ENCODE measurements at regions not wholly inside any gene's neighbourhood (a gene's known extent, or its start where the extent isn't known, plus 50 kb on each side); places are given as distances from the start of the nearest gene placed in this dataset.

DNA sequence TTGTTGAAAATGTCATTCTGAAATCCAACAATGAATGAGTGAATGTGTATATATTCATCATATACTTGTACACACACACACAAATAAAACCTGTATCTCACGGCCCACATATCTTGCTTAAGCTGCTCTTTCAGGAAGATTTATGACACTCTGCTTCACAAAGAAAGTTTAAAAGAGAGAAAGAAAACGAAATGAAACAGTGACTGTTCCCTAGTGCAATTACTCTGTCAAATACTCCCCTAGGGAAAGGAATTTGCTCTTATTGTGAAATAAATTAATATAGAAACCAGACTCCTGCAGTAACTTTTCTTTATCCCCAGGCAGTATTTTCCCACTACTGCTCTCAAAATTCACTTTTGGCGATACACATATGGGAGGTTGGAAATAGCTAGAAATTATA lies 329.1 kb downstream of the VPS13C start:
- intact Hi-C loops (cut with micrococcal nuclease; ENCODE audit: unreplicated experiment), result no loop called here
- no TSS peak for BruUV-seq (replicated peaks)
- TF ChIP-seq, protein P1, sequence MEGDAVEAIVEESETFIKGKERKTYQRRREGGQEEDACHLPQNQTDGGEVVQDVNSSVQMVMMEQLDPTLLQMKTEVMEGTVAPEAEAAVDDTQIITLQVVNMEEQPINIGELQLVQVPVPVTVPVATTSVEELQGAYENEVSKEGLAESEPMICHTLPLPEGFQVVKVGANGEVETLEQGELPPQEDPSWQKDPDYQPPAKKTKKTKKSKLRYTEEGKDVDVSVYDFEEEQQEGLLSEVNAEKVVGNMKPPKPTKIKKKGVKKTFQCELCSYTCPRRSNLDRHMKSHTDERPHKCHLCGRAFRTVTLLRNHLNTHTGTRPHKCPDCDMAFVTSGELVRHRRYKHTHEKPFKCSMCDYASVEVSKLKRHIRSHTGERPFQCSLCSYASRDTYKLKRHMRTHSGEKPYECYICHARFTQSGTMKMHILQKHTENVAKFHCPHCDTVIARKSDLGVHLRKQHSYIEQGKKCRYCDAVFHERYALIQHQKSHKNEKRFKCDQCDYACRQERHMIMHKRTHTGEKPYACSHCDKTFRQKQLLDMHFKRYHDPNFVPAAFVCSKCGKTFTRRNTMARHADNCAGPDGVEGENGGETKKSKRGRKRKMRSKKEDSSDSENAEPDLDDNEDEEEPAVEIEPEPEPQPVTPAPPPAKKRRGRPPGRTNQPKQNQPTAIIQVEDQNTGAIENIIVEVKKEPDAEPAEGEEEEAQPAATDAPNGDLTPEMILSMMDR (IDR thresholded peaks at IDR 0.05; ENCODE audit: unreplicated experiment), result no peak
- H3K36me3 Mint-ChIP-seq (ENCODE audit: insufficient read depth, unreplicated experiment), result no peaks in the 10 kb centered on the region
- no peak overlapping the region for H3K27ac Mint-ChIP-seq (ENCODE audit: unreplicated experiment)
- CTCF ChIA-PET, result no interaction called here
- no peak overlapping the region for H3K4me3 Mint-ChIP-seq (ENCODE audit: low read depth, unreplicated experiment)
- no peak for DNase-seq
- no peaks in the 10 kb centered on the region for H3K4me1 Mint-ChIP-seq (ENCODE audit: low read depth, unreplicated experiment)
- H3K9me3 Mint-ChIP-seq (ENCODE audit: low read depth, unreplicated experiment), result no peaks in the 10 kb centered on the region
- peaks cover 87% of the 10 kb centered on the region for H3K27me3 Mint-ChIP-seq (ENCODE audit: unreplicated experiment)

DNA sequence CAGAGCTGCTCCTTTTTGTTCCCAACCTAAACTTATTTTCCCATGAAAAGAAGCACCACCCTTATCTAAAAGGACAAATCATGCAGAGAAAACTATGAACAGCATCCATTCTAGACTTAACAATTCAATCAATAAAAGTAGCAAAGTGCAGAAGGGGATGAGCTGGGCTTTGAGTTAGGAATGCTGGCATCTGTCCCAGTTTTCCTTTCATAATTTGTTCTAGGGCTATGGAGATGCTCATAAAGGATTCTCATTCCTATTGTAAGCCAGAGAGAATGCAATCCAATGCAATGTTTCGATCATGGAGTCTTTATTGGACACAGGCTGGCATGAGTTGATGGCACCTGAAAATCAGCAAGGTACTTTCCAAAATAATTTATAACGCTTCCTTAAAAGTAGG lies 330.6 kb downstream of the VPS13C start:
- H3K36me3 Mint-ChIP-seq (ENCODE audit: insufficient read depth, unreplicated experiment), result no peaks in the 10 kb centered on the region
- H3K27ac Mint-ChIP-seq (ENCODE audit: unreplicated experiment), result no peak overlapping the region
- no peak for DNase-seq
- intact Hi-C loops (cut with micrococcal nuclease; ENCODE audit: unreplicated experiment), result no loop called here
- CTCF ChIA-PET, result no interaction called here
- BruUV-seq (replicated peaks), result no TSS peak
- H3K4me1 Mint-ChIP-seq (ENCODE audit: low read depth, unreplicated experiment), result no peaks in the 10 kb centered on the region
- TF ChIP-seq, protein P1 (IDR thresholded peaks at IDR 0.05; ENCODE audit: unreplicated experiment), result no peak
- H3K4me3 Mint-ChIP-seq (ENCODE audit: low read depth, unreplicated experiment), result no peak overlapping the region
- peaks cover 87% of the 10 kb centered on the region for H3K27me3 Mint-ChIP-seq (ENCODE audit: unreplicated experiment)
- H3K9me3 Mint-ChIP-seq (ENCODE audit: low read depth, unreplicated experiment), result no peaks in the 10 kb centered on the region

DNA sequence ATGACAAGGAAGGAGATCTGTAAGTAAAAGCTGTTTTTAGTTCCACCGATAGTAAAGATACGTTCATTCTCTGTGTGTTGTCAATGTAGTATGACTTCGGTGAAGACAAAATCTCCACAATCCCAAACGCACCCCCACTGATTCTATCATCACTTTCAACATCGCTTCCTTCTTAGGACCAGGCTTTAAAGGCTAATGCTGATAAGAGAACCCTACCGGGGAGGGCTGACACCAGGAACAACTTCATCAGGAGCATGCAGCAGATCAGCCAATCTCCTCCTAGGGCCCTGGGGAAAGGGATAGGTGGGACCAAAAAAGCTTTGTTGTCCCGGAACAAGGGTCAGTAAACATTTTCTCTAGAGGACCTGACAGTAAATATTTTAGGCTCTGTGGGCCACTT lies 334.1 kb downstream of the VPS13C start:
- Mint-ChIP-seq H3K9me3 (ENCODE audit: low read depth, unreplicated experiment) (no peaks in the 10 kb centered on the region), H3K27ac (ENCODE audit: unreplicated experiment) (no peak overlapping the region), H3K4me1 (ENCODE audit: low read depth, unreplicated experiment) (no peaks in the 10 kb centered on the region), H3K27me3 (ENCODE audit: unreplicated experiment) (peaks cover 100% of the 10 kb centered on the region), H3K36me3 (ENCODE audit: insufficient read depth, unreplicated experiment) (no peaks in the 10 kb centered on the region), H3K4me3 (ENCODE audit: low read depth, unreplicated experiment) (no peak overlapping the region)
- TF ChIP-seq, protein P1 (IDR thresholded peaks at IDR 0.05; ENCODE audit: unreplicated experiment), result no peak
- no TSS peak for BruUV-seq (replicated peaks)
- CTCF ChIA-PET, result no interaction called here
- intact Hi-C loops (cut with micrococcal nuclease; ENCODE audit: unreplicated experiment), result no loop called here
- DNase-seq, result no peak

DNA sequence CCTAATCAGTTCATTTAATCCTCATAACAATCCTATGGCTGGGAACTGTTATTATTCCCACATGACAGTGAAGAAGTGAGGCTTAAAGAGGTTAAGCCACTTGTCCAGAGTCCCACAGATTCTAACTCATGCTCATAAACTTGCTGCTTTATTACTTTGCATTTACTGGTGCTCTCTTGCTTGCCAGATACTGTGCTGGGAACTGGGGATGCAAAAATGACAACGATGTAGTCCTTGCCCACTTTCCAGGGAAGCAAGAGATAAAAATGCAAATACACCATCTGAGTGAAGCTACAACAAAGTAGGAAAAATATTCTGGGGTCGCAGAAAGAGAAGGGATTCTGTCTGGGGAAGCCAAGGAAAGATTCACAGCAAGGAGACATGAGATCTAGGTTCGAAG lies 335.0 kb downstream of the VPS13C start:
- CTCF ChIA-PET, result no interaction called here
- H3K4me3 Mint-ChIP-seq (ENCODE audit: low read depth, unreplicated experiment), result no peak overlapping the region
- no peak overlapping the region for H3K27ac Mint-ChIP-seq (ENCODE audit: unreplicated experiment)
- DNase-seq, result no peak
- no peaks in the 10 kb centered on the region for H3K9me3 Mint-ChIP-seq (ENCODE audit: low read depth, unreplicated experiment)
- H3K36me3 Mint-ChIP-seq (ENCODE audit: insufficient read depth, unreplicated experiment), result no peaks in the 10 kb centered on the region
- intact Hi-C loops (cut with micrococcal nuclease; ENCODE audit: unreplicated experiment), result no loop called here
- H3K27me3 Mint-ChIP-seq (ENCODE audit: unreplicated experiment), result peaks cover 100% of the 10 kb centered on the region
- no TSS peak for BruUV-seq (replicated peaks)
- TF ChIP-seq, protein P1 (IDR thresholded peaks at IDR 0.05; ENCODE audit: unreplicated experiment), result no peak
- no peaks in the 10 kb centered on the region for H3K4me1 Mint-ChIP-seq (ENCODE audit: low read depth, unreplicated experiment)

Measured in Calu3 (cell line).